Skeletal muscle satellite cell (primary cell): ENCODE measurements at regions not wholly inside any gene's neighbourhood (a gene's known extent, or its start where the extent isn't known, plus 50 kb on each side); places are given as distances from the start of the nearest gene placed in this dataset.

Source experiments
- H3K27me3 ChIP-seq: 2 replicates; pipeline ENCODE4 v1.7.0; 2013; ENCODE audit warnings: low read length; ENCODE audit not compliant: control insufficient read depth, insufficient read depth
- H3K36me3 ChIP-seq: 2 replicates; pipeline ENCODE4 v1.7.0; 2013; ENCODE audit warnings: mild to moderate bottlenecking, control low read depth, low read length; ENCODE audit not compliant: insufficient read depth
- H3K4me1 ChIP-seq: 2 replicates; pipeline ENCODE4 v1.7.0; 2013; ENCODE audit warnings: low read length; ENCODE audit not compliant: control insufficient read depth, insufficient read depth
- H3K4me2 ChIP-seq: 2 replicates; pipeline ENCODE4 v1.7.0; 2013; ENCODE audit warnings: mild to moderate bottlenecking, low read length
- H3K4me3 ChIP-seq: 2 replicates; pipeline ENCODE4 v1.7.0; 2013; ENCODE audit warnings: low read length
- H3K9ac ChIP-seq: 2 replicates; pipeline ENCODE4 v1.7.0; 2013; ENCODE audit warnings: mild to moderate bottlenecking, low read depth, low read length, moderate library complexity
- H3K9me3 ChIP-seq: replicated peaks from 2 replicates; pipeline ENCODE4 v1.7.0; 2013; ENCODE audit warnings: mild to moderate bottlenecking, control low read depth, low read length

- no peaks in the 10 kb centered on the region for H3K9me3 ChIP-seq
- peak overlapping the region; percentile 56 for H3K4me2 ChIP-seq
- no peaks in the 10 kb centered on the region for H3K27me3 ChIP-seq
- H3K4me1 ChIP-seq: peaks cover 24% of the 10 kb centered on the region
- H3K4me3 ChIP-seq: peak overlapping the region; percentile 46
- H3K9ac ChIP-seq: peak overlapping the region; percentile 67
- H3K36me3 ChIP-seq: no peaks in the 10 kb centered on the region
Observed at GRCh38 chr6:113375950-113376846, 480.9 kb upstream of the MARCKS start.

DNA sequence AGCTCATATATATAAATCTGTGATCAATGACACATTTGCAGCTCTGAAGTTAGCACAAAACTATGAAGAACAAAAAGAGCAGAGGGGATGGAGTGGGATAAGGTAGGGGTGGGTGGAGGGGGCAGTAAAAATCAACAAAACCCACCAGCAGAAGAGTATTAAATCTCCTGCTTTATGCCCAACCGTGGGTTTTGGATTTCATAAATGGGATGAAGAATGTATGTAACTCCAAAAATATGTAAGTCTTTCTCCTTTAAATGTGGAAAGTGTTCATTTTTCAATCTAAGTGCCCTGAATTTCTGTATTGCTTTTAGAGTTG, 480.3 kb upstream of the MARCKS start:
- Histone ChIP-seq H3K36me3 (no peaks in the 10 kb centered on the region), H3K9me3 (no peaks in the 10 kb centered on the region), H3K27me3 (no peaks in the 10 kb centered on the region), H3K4me2 (peak overlapping the region; percentile 56), H3K4me3 (no peak overlapping the region), H3K9ac (peak overlapping the region; percentile 67), H3K4me1 (peaks cover 28% of the 10 kb centered on the region)

DNA sequence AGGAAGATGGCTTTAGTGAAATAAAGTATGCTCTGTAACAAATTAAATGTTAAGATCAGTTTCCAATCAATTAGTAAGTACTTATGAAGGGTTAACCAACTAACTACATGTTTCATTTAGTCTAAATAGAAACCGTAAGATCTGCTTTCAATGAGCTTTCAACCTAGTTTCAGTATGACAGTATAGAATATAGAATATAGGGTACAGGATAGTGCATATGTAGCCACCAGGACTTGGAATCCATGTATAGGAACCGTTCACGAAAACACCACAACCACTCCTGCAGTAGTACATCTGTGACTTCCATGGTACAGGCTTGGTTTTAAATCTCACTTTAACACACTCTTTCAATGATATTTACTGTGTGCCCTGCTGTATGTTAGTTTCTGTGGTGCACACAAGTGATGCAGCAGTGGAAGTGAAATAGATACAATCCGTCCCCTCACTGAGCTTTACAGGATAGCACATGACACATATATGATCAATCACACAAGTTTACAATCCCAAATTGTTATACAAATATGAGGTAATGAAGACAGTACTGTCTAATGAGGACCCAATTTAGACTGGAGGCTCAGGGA, 479.7 kb upstream of the MARCKS start:
- H3K9ac ChIP-seq: no peak overlapping the region
- no peak overlapping the region for H3K4me2 ChIP-seq
- H3K36me3 ChIP-seq: no peaks in the 10 kb centered on the region
- no peaks in the 10 kb centered on the region for H3K27me3 ChIP-seq
- H3K4me3 ChIP-seq: no peak overlapping the region
- peaks cover 34% of the 10 kb centered on the region for H3K4me1 ChIP-seq
- no peaks in the 10 kb centered on the region for H3K9me3 ChIP-seq

- Histone ChIP-seq H3K9me3 (no peaks in the 10 kb centered on the region), H3K4me2 (no peak overlapping the region), H3K27me3 (no peaks in the 10 kb centered on the region), H3K4me1 (peaks cover 43% of the 10 kb centered on the region), H3K4me3 (no peak overlapping the region), H3K36me3 (no peaks in the 10 kb centered on the region), H3K9ac (no peak overlapping the region)
Observed at GRCh38 chr6:113380591-113380990, 476.6 kb upstream of the MARCKS start.

GRCh38 chr6:113381232-113381631, 475.9 kb upstream of the MARCKS start:
- no peaks in the 10 kb centered on the region for H3K36me3 ChIP-seq
- H3K27me3 ChIP-seq: no peaks in the 10 kb centered on the region
- no peak overlapping the region for H3K4me2 ChIP-seq
- H3K9ac ChIP-seq: no peak overlapping the region
- no peak overlapping the region for H3K4me3 ChIP-seq
- no peaks in the 10 kb centered on the region for H3K9me3 ChIP-seq
- H3K4me1 ChIP-seq: peaks cover 41% of the 10 kb centered on the region

- H3K9ac ChIP-seq: no peak overlapping the region
- peaks cover 34% of the 10 kb centered on the region for H3K4me1 ChIP-seq
- no peak overlapping the region for H3K4me3 ChIP-seq
- no peaks in the 10 kb centered on the region for H3K9me3 ChIP-seq
- no peak overlapping the region for H3K4me2 ChIP-seq
- no peaks in the 10 kb centered on the region for H3K36me3 ChIP-seq
- H3K27me3 ChIP-seq: no peaks in the 10 kb centered on the region
Observed at GRCh38 chr6:113381959-113382358, 475.2 kb upstream of the MARCKS start.

GRCh38 chr6:113383701-113384100, 473.4 kb upstream of the MARCKS start:
- no peaks in the 10 kb centered on the region for H3K9me3 ChIP-seq
- H3K27me3 ChIP-seq: no peaks in the 10 kb centered on the region
- no peaks in the 10 kb centered on the region for H3K36me3 ChIP-seq
- H3K4me2 ChIP-seq: no peak overlapping the region
- H3K4me1 ChIP-seq: peaks cover 30% of the 10 kb centered on the region
- H3K4me3 ChIP-seq: no peak overlapping the region
- no peak overlapping the region for H3K9ac ChIP-seq

DNA sequence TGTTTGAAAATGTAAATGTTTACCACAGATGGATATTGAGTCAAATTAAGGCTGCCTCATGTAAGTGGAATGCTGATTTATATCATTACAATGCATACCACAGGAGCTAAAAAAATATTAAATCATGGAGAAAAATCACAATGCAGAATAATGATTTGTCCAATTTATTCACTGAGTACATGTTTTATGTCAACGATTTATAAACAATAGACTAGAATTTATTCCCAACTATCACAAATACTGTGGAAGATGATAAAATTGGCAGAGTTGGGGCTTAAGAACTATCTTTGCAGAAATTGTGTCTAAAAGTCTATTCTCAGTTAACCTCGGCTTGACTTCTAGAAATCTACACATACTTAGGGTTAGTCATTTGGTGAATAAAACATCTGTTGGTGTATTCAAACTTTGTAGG, 472.1 kb upstream of the MARCKS start:
- H3K4me1 ChIP-seq: peaks cover 30% of the 10 kb centered on the region
- H3K4me2 ChIP-seq: peak overlapping the region; percentile 47
- H3K4me3 ChIP-seq: no peak overlapping the region
- no peaks in the 10 kb centered on the region for H3K9me3 ChIP-seq
- H3K9ac ChIP-seq: no peak overlapping the region
- H3K27me3 ChIP-seq: no peaks in the 10 kb centered on the region
- H3K36me3 ChIP-seq: no peaks in the 10 kb centered on the region

GRCh38 chr6:113388996-113389395, 468.1 kb upstream of the MARCKS start:
- no peak overlapping the region for H3K4me2 ChIP-seq
- no peaks in the 10 kb centered on the region for H3K36me3 ChIP-seq
- no peak overlapping the region for H3K4me3 ChIP-seq
- H3K4me1 ChIP-seq: peaks cover 16% of the 10 kb centered on the region
- H3K9me3 ChIP-seq: no peaks in the 10 kb centered on the region
- H3K9ac ChIP-seq: no peak overlapping the region
- H3K27me3 ChIP-seq: no peaks in the 10 kb centered on the region

DNA sequence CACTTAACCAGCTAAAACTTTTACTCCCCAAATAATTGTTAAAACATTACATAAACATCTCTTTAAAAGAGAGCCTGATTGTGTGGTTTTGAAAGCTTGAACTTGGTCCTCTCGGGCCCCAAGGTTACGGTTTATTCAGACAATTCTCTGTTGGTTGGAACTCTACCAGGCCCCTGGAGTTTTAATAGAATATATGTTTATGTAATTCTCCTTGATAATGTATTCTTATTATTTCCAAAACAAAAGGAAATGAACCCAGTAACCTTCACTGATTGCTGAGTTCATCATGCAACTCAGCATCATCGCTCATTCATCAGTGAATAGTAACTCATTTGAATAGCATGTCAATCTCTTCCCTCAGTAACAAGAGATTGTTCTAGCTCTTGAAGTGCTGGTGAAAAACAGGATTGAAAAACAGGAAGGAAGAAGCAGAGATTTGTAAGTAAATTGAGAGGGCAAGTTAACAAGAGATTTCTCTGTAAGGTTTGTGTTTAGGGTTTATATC, 464.5 kb upstream of the MARCKS start:
- Histone ChIP-seq H3K27me3 (no peaks in the 10 kb centered on the region), H3K9me3 (no peaks in the 10 kb centered on the region), H3K4me3 (no peak overlapping the region), H3K36me3 (no peaks in the 10 kb centered on the region), H3K4me2 (no peak overlapping the region), H3K9ac (no peak overlapping the region), H3K4me1 (no peaks in the 10 kb centered on the region)

DNA sequence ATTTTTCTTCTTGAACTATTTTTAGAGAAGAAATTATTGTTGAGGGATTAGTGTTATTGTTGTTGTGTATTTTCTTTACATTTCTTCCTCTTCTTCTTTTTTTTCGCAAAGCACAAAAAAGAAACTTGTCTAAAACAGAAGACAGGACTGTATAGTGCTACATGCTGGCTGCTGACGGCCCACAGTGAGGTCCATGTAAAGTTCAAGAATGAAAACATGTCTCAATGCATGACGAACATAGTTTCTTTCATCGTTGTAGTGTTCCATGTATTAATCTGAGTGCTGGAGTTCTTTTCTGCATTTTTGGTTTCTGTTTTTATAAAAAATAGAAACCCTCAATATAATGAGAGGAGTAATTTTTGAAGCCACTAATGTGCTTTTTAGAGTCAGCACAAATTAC, 462.9 kb upstream of the MARCKS start:
- no peaks in the 10 kb centered on the region for H3K27me3 ChIP-seq
- no peak overlapping the region for H3K9ac ChIP-seq
- H3K36me3 ChIP-seq: no peaks in the 10 kb centered on the region
- no peak overlapping the region for H3K4me3 ChIP-seq
- no peaks in the 10 kb centered on the region for H3K9me3 ChIP-seq
- H3K4me1 ChIP-seq: no peaks in the 10 kb centered on the region
- H3K4me2 ChIP-seq: no peak overlapping the region

- Histone ChIP-seq H3K27me3 (no peaks in the 10 kb centered on the region), H3K4me3 (no peak overlapping the region), H3K36me3 (no peaks in the 10 kb centered on the region), H3K9me3 (no peaks in the 10 kb centered on the region), H3K9ac (no peak overlapping the region), H3K4me1 (no peaks in the 10 kb centered on the region), H3K4me2 (no peak overlapping the region)
Observed at GRCh38 chr6:113394729-113395128, 462.4 kb upstream of the MARCKS start.
